ENCODE measurements at regions not wholly inside any gene's neighbourhood (a gene's known extent, or its start where the extent isn't known, plus 50 kb on each side); places are given as distances from the start of the nearest gene placed in this dataset.
"Not testable (repeated sequence)": the region's sequence is repeated elsewhere in the genome, so short reads cannot be mapped to it uniquely, and the experiment has no call there.

DNA sequence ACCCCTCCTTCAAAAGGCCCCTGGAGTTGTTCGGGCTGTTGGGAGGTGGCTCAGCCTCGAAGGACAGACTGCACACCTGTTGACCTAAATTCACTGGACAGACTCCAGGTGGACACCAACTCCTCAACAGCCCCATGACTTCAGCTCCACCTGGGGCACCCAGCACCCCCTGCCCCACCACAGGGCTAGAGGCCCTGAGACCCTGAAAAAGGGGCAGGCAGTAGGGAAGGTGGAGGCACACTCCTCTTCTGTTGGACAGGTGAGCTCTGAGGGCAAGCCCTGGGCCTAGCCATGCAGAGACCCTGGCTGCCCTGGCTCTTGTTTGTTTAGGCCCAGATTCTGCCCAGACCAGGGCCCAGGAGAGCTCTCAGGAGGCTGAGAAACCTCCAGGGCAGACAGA is 409.7 kb upstream of the CAMK1G start:
- DNase-seq (ENCODE audit: low read depth), result not testable (repeated sequence)

DNA sequence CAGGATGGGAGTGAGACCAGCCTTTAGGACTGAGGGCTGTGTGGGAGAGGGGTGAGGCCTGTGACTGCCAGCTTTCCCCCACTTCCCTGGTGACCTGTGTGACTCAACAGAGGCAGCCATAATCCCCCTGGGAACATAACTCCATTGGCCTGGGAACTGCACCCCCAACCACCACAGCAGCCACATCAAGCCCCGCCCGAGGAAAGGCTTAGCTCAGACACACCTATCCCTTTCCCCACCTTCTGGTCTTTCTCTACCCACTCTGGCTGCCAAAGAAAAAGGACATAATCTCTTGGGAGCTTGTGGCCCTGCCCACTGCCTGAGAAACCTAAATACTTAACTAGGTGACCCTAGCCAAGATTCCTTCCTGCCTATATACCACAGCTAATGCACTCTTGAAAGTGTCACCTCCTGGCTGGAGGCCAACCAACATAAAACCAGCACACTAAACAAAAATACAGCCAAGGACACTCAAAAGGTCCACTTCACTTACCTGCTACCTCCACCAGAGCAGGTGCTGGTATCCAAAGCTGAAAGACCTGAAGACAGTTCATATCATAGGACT is 406.6 kb upstream of the CAMK1G start:
- no peak for DNase-seq (ENCODE audit: low read depth)

DNA sequence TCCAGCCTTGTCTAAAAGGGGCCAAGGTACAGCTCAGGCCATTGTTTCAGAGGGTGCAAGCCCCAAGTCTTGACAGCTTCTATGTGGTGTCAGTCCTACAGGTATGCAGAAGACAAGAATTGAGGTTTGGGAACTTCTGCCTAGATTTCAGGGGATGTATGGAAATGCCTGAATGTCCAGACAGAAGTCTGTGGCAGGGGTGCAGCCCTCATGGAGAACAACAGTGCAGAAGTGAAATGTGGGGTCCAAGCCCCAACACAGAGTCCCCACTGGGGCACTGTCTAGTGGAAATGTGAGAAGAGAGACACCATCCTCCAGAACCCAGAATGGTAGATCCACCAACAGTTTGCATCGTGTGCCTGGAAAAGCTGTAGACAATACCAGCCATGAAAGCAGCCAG is 400.3 kb upstream of the CAMK1G start:
- no peak for DNase-seq (ENCODE audit: low read depth)

- no peak for DNase-seq (ENCODE audit: low read depth)
Measured at GRCh38 chr1:209187589-209187988, 395.9 kb upstream of the CAMK1G start.

GRCh38 chr1:209190591-209191261 is 392.8 kb upstream of the CAMK1G start:
- no peak for DNase-seq (ENCODE audit: low read depth)

DNA sequence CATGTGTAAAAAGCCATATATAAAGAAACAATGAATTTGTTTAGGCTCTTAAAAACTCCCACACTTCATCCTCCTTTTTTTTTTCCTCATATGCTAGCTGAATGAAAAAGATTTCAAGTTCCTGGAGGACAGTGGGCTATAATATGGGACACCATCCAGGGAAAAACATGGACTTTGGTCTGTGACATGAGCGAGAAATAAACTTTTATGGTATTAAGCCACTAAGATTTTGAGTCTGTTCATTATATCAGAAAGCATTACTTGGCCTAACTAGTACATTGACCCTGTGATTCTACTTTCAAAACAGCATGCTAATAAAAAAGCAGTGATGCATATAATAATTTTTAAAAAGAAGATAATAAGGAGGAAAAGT is 392.3 kb upstream of the CAMK1G start:
- no peak for DNase-seq (ENCODE audit: low read depth)

DNA sequence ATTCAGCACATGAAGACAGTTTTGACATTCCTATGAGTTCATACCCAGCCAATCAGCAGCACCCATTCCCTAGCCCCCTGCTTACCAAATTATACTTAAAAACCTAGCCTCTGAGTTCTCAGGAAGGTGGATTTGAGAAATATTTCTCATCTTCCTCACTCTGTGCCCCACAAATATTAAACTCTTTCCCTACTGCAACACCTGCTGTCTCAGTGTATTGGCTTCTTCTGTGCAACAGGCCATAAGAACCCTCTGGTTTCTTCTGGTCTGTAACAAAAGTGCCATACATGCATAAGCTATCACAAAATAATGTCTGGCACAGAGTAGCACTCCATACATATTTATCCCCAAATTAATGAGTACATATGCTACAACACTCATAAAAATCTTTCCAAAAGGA is 387.4 kb upstream of the CAMK1G start:
- DNase-seq (ENCODE audit: low read depth), result no peak

GRCh38 chr1:209198961-209199750 is 384.4 kb upstream of the CAMK1G start:
- no peak for DNase-seq (ENCODE audit: low read depth)

- DNase-seq (ENCODE audit: low read depth), result no peak
Measured at GRCh38 chr1:209199822-209200221, 383.7 kb upstream of the CAMK1G start.

DNA sequence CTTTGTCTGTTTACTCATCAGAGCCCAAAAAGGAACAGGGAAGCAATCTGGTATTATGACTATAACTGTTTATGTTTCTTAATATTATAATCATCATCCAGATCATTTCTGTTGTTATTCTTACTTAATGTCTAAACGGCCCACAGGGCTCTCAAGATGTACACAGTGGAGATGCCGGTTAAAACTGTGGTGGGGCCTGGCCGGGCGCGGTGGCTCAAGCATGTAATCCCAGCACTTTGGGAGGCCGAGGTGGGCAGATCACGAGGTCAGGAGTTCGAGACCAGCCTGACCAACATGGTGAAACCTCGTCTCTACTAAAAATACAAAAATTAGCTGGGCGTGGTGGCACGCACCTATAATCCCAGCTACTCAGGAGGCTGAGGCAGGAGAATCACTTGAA is 381.2 kb upstream of the CAMK1G start:
- not testable (repeated sequence) for DNase-seq (ENCODE audit: low read depth)

DNA sequence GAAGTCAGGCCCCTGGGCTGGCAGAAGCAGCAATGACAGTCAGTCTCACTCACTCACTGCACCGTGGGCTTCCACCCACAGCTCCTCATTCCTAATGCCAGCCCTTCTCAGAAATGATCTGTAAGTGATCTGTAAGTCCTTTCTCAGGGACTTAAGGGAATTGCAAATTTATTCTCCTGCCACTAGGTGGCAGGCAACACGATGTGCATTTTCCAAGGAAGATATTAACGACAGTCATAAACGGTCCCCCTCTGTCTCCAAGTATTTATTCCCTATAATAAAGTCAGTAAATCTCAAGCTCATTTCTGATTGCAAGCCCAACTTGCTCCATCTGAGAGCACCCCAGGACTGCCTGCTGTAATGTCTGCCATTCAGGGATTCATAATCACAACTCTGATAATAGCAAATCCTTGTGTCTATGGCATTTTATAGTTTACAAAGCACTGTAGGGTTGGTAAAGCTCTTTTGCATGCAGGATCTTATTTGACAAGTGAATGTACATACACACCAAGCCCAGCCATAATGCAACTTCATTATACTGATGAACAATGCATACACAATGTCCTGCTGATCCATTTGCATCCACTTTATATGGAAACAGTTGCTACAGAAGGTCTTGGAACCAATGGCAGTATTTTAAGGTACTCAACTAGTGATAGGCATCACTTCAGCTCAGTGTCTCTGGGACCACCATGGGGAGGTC is 380.5 kb upstream of the CAMK1G start:
- DNase-seq (ENCODE audit: low read depth), result no peak

- no peak for DNase-seq (ENCODE audit: low read depth)
Measured at GRCh38 chr1:209203533-209203895, 380.0 kb upstream of the CAMK1G start.

- no peak for DNase-seq (ENCODE audit: low read depth)
Measured at GRCh38 chr1:209205039-209205438, 378.5 kb upstream of the CAMK1G start.

- DNase-seq (ENCODE audit: low read depth), result no peak
Measured at GRCh38 chr1:209207126-209207700, 376.3 kb upstream of the CAMK1G start.

DNA sequence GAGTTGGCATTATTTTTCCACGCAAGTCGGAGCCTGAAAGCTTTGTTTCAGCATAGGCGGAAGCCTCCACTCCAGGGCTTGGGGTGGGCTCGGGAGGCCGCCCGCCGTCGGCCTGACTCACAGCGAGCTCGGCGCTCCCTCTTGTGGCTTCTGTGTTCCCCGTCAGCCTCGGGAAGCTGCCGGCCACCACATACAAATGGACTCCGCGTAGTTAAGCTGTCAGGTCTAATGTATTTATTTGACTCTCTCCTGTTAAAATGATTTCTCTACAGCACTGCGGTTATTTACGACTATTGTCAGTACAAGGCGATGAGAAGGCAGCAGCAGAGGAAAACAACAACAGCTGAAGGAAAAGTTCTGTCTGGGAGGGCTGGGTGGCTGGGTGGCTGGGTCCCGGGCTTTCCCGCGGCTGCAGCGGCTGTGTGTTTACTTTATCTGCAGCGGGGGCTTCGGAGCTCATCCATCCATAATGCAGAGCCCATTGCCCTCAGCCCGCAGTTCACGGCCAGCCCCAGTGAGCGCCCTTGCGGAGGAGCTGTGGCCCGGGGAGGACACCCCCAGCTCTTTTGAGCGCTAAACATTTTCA is 375.7 kb upstream of the CAMK1G start:
- no peak for DNase-seq (ENCODE audit: low read depth)

- DNase-seq (ENCODE audit: low read depth), result no peak
Measured at GRCh38 chr1:209208648-209209047, 374.9 kb upstream of the CAMK1G start.

GRCh38 chr1:209213989-209214388 is 369.5 kb upstream of the CAMK1G start:
- no peak for DNase-seq (ENCODE audit: low read depth)

DNA sequence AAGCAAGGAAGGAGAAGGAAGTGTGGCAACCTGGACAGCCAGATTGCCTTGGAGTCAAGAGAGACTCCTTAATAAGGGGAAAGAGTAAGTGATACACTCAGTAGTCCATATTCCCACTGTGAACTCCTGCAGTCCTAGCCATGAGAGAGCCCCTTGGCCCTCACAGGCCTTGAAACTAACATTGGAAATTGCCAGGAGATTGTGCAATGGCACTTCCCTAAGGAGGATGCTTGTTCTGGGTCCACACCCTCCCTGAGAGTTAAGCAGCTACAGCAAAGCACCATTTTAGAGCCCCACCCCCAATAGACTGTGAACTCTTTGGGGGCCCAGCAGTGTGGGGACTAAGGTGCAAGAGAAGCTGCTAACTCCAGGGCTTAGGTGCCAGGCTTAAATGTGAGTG is 367.7 kb upstream of the CAMK1G start:
- no peak for DNase-seq (ENCODE audit: low read depth)

- no peak for DNase-seq (ENCODE audit: low read depth)
Measured at GRCh38 chr1:209218113-209218512, 365.4 kb upstream of the CAMK1G start.

DNA sequence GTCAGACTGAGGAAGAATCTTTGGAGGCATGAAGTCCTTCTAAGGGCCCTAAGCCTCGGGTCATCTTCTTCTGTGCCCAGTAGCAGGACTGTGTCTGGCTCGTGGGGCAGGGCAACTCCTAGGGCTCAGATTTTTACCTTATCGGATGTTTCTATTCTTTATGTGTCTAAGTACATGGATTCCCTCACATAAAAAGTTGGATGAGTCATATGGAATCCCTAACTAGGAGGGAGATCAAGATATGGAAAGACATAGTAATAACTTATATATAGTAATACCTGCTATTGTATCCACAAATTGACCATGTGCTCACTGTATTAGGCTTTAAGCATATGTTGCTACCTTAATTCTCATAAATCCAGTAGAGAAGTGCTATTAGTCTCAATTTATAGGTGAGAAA is 364.5 kb upstream of the CAMK1G start:
- no peak for DNase-seq (ENCODE audit: low read depth)

DNA sequence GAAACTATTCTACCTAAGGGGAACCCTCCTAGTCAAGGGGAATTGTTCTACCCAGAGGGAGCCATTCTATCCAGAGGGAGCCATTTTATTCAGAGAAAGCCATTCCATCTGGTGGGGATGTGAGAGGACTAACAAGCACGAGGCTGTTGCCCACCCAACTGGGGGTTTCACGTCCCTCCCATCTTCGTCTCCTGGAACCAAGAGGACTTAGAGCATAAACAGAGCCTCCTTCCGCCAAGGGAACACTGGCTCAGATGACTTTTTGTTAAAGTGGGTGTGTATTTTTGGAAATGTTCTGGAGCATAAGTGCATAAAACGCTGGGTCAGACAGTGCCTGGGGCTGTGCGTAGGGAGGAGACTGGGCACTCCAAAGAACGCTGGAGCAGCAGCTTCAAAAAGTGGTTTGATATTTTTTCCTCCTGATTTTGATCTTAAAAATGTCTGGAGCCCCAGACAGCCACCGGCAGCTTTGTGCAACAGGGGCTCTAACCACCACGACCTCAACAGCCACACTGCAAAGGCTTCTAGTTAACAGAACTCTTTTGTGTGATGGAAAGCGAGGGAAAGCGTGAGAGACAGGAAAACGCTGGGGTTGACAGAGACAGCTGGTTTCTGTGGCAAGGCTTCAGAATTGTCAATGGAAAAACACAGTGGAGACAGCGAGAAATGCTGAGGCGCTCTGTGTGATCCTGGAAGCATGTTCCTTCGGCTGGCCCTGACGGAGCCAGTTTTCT is 363.6 kb upstream of the CAMK1G start:
- DNase-seq (ENCODE audit: low read depth), result no peak

DNA sequence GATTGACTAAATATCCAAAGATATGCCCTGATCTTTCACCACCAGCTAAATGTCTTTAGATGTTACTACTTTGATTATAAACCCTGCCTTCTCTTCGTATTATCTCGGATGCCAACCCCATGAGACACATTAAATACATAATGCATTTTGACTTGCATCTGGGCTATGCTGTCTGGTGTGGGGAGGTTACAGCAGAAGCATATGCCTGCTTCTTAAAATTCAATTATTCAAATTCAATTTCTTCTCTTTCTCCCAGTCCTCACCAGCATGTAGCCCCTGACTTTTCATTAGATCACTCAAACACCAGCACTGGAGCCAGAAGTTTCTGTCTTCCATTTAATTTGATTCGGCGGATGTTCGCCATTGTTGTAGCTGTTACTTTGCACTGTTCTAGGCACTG is 360.7 kb upstream of the CAMK1G start:
- no peak for DNase-seq (ENCODE audit: low read depth)

All from stimulated activated CD8-positive, alpha-beta memory T cell treated with anti-CD3 and anti-CD28 coated beads, Interleukin-15, amount 100 ng/mL, for 1 hour (primary cell).